ENCODE measurements at regions not wholly inside any gene's neighbourhood (a gene's known extent, or its start where the extent isn't known, plus 50 kb on each side); places are given as distances from the start of the nearest gene placed in this dataset.
"Not testable (repeated sequence)": the region's sequence is repeated elsewhere in the genome, so short reads cannot be mapped to it uniquely, and the experiment has no call there.

- DNase-seq: no peak
These were observed 304.8 kb downstream of the CPS1 start for GRCh38 chr2:210861038-210861665.

GRCh38 chr2:210862283-210863065 is 306.1 kb downstream of the CPS1 start:
- no peak for DNase-seq

- no peak for DNase-seq
These were observed 306.9 kb downstream of the CPS1 start for GRCh38 chr2:210863283-210863682.

DNA sequence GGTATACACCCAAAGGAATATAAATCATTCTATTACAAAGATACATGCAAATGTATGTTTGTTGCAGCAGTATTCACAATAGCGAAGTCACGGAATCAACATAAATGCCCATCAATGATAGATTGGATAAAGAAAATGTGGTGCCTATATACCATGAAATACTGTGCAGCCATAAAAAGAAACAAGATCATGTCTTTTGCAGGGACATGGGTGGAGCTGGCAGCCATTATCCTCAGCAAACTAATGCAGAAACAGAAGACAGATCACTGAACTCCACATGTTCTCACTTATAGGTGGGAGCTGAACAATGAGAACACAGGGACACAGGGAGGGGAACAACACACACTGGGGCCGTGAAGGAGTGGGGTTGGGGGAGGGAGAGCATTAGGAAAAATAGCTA is 315.2 kb downstream of the CPS1 start:
- not testable (repeated sequence) for DNase-seq

GRCh38 chr2:210873631-210874030 is 317.2 kb downstream of the CPS1 start:
- no peak for DNase-seq

DNA sequence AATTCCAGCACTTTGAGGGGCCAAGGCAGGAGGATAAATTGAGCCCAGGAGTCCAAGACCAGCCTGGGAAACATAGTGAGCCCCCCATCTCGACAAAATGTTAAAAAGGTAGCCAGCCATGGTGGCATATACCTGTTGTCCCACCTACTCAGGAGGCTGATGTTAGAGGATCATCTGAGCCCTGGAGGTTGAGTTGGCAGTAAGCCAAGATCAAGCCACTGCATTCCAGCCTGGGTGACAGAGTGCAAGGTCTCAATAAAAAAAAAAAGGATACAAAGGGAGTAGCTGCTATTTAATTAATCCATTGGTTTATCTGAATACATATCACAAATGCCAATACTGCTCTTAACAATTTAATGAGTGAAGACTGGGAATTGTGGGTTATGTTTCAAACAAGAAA is 327.8 kb downstream of the CPS1 start:
- DNase-seq: no peak

DNA sequence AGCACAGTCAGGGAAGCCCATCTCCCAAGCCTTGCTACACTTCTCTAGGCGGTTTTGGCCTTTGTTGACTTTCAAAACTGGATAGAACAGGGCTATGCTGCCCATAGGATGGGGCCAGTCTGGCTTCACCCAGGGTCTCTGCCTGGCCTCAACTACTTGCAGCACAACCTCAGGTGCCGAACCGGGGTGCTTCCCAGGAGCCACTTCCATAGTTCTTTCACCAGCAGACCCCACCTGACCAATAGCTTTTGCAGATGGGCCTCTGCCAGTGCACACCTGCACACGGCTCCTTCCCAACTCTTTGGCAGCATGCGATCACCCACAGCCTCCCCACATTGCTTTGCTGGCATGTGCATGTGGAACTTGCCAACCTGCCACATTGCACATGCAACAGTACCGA is 331.6 kb downstream of the CPS1 start:
- DNase-seq: no peak

DNA sequence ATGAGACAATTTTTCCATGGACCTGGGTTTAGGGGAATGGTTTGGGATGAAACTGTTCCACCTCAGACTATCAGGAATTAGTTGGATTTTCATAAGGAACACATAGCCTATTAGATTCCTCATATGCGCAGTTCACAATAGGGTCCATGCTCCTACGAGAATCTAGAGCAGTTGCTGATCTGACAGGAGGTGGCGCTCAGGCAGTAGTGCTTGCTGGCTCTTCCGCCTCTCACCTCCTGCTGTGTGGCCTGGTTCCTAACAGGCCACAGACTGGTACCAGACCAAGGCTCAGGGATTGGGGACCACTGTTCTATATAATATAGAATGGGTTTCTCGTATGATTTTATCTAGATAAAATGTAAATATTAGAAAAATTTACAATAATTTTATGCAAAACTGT is 338.7 kb downstream of the CPS1 start:
- DNase-seq: no peak

- DNase-seq: no peak
These were observed 342.7 kb downstream of the CPS1 start for GRCh38 chr2:210899131-210899530.

GRCh38 chr2:210901326-210901725 is 344.9 kb downstream of the CPS1 start:
- no peak for DNase-seq

- no peak for DNase-seq
These were observed 356.4 kb downstream of the CPS1 start for GRCh38 chr2:210912779-210913178.

GRCh38 chr2:210913461-210913860 is 357.1 kb downstream of the CPS1 start:
- DNase-seq: no peak

DNA sequence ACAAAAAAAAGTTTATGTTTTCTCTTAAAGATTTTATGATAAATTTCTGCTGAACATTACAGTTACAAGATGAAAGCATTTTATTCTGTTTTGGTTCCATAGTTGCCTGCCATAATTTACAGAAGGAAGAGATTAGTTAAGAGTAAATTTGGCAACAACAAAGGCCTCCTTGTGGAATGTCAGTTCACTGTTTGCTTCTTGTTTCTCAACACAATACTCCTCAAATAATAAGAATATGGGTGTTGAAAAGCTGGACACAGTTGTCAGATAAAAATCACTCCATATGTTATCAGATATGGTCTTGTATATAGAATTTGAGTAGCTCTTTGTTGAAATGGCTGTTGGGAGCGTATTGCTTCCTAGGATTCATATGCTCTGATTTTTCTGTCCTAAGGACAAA is 359.5 kb downstream of the CPS1 start:
- no peak for DNase-seq

GRCh38 chr2:210917465-210917864 is 361.1 kb downstream of the CPS1 start:
- DNase-seq: no peak

DNA sequence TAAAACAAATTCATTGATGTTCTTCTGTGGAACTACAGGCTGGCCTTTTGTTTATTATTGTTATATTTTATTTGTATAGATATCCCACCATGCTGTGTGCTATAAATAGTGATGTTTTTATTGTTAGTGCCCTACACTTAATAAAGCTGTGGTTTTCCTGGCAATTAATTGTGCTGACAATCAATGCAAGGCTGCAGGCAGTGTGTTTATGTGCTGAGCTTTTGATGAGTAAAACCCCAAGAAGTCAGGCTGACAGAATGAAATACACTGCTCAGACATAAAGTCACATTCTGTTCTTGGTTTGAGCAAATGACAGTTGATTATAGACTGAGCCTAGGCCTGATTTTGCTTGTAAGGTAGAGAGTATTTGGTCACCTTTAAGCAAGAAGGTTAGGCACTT is 362.7 kb downstream of the CPS1 start:
- DNase-seq: no peak

GRCh38 chr2:210922419-210922818 is 366.0 kb downstream of the CPS1 start:
- DNase-seq: no peak

- DNase-seq: no peak
These were observed 372.3 kb downstream of the CPS1 start for GRCh38 chr2:210928714-210929113.

GRCh38 chr2:210938228-210938627 is 381.8 kb downstream of the CPS1 start:
- no peak for DNase-seq

DNA sequence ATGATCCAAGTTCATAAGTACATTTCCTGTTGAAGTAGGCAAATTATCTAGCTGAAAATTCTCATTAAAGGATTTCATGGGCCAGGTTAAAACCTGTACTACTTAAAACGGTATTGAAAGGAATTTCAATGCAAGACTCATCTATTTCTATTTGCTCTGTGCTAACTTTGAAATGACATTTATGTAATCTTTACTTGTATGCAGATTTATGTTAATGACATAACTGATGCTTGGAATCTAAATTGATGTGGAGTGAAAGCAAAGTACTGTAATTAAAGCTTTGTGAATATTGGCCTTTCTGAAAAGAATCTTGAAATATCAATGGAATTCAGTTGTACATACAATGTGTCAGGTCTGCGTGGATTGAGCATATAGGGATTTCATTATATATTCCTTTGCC is 390.0 kb downstream of the CPS1 start:
- DNase-seq: no peak

DNA sequence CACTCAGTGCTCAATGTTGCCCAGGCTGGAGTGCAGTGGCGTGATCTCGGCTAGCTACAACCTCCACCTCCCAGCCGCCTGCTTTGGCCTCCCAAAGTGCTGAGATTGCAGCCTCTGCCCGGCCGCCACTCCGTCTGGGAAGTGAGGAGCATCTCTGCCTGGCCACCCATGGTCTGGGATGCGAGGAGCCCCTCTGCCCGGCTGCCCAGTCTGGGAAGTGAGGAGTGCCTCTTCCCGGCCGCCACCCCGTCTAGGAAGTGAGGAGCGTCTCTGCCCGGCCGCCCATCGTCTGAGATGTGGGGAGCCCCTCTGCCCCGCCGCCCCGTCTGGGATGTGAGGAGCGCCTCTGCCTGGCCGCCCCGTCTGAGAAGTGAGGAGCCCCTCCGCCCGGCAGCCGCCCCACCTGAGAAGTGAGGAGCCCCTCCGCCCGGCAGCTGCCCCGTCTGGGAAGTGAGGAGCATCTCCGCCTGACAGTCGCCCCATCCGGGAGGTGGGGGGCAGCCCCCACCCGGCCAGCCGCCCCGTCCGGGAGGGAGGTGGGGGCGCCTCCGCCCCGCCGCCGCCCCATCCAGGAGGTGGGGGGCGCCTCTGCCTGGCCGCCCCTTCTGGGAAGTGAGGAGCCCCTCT is 394.1 kb downstream of the CPS1 start:
- DNase-seq: not testable (repeated sequence)

DNA sequence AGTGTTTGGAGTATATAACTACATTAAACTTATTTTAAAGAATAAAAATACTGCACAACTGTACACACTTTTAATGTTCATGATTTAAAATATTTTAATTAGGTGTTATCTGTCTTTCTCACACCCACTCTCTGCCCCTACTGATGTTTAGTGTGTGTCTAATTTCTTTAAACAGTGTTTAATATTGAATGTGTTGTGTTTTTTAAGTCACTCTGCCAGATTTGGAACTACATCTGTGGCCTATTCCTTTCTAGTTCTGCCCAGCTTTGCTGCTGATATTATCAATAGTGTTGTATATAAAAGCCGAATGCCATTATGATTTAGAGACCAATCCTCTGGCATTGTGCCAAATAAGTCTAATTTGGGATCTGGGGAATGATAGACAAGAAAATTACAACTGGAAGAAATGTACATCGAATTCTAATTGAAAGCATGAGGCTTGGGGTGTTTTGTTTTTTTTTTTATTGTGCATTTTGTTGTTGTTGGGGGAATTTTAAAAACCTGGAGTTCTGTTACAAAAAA is 398.0 kb downstream of the CPS1 start:
- DNase-seq: no peak

GRCh38 chr2:210955591-210955990 is 399.2 kb downstream of the CPS1 start:
- no peak for DNase-seq

- no peak for DNase-seq
These were observed 399.7 kb downstream of the CPS1 start for GRCh38 chr2:210956101-210956500.

DNA sequence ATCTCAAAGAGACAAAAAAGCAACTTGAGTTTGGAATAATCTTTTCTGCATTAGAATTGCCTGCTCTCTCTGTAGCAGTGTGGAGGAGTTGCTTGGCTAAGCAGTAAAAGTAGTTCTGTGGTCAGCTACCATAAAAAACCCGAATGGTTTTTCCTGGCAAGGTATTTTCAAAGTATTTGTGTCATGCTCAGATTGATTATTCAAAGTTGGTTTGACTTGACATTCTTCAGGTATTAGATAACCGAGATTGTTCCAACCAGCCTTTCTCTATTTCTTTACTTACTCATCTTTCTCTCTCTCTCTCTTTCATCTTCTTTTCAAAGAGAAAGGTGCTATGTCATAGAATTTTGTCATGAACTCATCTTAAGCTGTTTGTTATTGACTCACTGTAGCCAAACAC is 404.9 kb downstream of the CPS1 start:
- DNase-seq: no peak

Measured in NK-92 treated with Interleukin-12 subunit alpha and Interleukin-12 subunit beta, amount 100 ng/mL, for 24 hours (cell line).